ENCODE measurements at regions not wholly inside any gene's neighbourhood (a gene's known extent, or its start where the extent isn't known, plus 50 kb on each side); places are given as distances from the start of the nearest gene placed in this dataset.
"Not testable (repeated sequence)": the region's sequence is repeated elsewhere in the genome, so short reads cannot be mapped to it uniquely, and the experiment has no call there.

DNA sequence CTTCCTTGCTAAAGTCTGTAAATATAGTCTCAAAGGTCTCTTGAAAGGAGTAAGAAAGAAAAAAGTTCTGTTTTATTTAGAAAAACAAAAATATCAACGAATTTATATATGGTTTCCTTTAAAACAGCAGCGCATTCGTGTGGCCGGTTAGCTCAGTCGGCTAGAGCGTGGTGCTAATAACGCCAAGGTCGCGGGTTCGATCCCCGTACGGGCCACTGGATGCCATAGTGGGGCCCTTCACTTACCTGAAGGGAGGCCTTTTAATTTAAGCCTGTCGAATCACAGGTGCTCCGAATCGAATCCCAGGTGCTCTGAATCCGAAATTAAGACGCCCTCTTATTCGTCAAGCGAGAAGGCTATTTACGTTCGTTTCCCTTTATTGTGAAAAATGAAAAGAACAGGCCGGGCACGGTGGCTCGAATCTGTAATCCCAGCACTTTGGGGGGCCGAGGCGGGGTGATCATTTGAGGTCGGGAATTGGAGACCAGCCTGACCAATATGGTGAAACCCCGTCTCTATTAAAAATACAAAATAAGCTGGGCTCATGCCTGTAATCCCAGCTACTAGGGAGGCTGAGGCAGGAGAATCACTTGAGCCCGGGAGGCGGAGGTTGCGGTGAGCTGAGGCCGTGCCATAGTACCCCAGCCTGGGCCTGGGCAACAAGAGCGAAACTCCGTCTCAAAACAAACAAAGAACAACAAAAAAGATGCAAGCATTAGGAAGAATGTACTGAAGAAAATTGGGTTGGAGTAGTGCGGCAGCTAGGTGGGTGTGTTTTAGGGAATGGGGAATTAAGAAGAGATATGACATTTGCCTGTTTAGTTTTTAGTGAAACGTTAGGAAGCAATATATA is 195.8 kb upstream of the ZNF184 start:
- no peak for DNase-seq

DNA sequence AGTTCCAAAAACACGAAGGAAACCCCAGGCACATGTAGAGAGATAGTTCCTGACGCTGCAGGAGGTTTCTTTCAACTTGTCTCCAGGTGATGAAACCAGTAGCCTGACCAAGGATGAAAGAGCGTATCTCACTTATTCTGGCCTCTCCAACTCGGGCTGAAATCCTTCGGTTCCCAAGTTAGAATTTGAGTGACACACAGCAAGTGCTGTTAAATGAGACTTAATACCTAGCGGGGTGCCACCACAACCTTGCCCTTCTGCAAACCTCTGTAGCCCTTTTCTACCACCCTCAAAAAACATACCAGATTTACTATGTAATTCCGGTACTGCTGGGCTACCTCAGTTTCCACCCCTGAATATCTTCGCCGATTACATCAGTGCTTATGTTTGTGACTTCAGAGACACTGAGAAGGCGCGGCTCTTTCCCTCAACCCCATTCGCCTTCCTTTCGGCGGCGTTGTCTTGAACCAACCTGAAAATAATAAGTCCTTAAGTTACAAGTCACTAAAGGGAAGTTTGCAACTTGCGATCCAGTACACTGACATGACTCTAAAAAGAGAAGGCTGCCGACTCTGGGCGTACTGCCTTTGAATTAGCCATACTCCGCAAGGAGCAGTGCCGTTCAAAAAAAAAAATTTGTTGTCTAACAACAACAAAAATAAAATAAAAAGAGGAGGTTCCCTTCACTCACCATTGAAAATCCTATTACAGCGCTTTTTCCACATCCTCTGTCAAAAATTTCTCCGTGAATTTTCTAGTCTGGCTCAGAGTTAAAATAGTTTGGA is 194.9 kb upstream of the ZNF184 start:
- no peak for DNase-seq

DNA sequence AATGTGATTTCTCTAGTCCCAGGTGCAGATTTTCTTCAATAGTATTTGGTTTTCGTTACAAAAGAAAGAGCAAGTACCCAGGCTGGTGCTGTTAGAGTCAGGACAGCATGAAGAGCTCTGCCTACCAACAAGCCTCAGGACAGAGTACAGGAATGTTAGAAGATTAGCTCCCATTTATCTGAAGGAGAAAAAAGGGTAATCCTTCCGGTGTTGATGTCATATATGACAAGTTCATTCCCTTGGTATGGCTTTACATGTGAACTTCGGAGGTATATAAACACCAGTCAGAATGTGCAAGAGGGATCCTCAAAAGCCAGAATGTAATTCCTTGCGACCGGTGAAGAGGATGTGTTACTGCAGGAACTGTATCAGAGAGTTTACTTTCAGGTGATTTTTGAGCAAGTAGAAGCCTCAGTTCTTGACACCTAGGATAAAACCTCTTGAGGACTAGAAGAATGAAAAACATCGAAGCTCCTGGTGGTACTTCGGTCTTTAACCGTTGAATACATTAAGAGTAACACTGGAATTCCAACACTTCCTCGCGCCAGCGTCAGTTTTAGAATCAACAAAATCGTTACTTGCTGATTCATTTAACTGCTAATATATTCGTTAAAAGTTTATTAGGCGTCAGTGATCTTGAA is 194.2 kb upstream of the ZNF184 start:
- no peak for DNase-seq

DNA sequence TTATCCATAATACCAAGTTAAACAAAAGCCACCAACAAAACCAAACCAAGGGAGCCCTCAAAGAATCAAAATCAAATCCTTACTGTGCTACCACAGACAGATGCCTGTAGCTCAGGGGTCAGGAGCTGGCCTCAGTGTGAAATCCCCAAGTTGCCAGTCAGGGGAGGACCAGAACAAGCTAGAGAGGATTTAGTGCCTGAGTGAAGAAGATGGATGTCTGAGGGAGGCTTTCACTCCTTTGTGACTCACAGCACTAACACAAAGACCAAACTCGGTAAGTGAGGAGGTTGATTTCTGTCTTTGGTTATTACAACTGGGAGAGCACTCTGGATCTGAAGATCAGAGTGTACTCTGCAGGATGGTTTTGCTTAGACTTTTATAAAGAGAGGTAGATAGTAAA is 189.9 kb upstream of the ZNF184 start:
- no peak for DNase-seq

DNA sequence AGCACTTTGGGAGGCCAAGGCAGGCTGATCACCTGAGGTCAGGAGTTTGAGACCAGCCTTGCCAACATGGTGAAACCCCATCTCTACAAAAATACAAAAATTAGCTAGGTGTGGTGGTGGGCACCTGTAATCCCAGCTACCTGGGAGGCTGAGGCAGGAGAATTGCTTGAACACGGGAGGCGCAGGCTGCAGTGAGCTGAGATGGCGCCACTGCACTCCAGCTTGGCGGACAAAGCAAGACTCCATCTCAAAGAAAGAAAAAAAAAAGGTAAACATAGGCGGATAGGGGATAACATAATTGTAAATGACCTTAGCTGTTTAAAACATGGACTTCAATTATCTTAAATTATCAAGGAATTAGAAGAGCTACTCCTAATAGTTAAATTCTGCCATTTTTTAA is 189.3 kb upstream of the ZNF184 start:
- not testable (repeated sequence) for DNase-seq

DNA sequence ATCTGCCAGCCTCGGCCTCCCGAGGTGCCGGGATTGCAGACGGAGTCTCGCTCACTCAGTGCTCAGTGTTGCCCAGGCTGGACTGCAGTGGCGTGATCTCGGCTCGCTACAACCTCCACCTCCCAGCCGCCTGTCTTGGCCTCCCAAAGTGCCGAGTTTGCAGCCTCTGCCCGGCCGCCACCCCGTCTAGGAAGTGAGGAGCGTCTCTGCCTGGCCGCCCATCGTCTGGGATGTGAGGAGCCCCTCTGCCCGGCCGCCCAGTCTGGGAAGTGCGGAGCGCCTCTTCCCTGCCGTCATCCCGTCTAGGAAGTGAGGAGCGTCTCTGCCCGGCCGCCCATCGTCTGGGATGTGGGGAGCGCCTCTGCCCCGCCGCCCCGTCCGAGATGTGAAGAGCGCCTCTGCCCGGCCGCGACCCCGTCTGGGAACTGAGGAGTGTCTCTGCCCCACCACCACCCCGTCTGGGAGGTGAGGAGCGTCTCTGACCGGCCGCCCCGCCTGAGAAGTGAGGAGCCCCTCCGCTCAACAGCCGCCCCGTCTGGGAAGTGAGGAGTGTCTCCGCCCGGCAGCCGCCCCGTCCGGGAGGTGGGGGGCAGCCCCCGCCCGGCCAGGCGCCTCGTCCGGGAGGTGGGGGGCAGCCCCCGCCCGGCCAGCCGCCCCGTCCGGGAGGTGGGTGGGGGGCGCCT is 180.4 kb upstream of the ZNF184 start:
- not testable (repeated sequence) for DNase-seq

DNA sequence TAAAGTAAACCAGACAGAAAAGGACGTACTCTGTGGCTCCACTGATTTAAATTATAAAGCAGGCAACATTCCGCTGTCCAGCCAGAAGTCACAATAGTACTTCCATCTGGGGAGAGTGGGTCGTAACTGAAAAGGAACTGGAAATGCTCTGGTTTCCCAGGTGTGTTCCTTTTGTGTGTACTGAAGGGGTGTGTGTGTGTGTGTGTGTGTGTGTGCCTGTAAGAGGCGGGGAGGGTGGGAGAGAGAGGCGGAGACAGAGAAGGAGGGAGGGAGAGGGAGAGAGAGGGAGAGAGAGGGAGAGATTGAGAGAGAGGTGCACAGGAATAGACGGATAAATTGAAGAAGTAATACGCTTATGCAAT is 178.4 kb upstream of the ZNF184 start:
- DNase-seq: no peak

DNA sequence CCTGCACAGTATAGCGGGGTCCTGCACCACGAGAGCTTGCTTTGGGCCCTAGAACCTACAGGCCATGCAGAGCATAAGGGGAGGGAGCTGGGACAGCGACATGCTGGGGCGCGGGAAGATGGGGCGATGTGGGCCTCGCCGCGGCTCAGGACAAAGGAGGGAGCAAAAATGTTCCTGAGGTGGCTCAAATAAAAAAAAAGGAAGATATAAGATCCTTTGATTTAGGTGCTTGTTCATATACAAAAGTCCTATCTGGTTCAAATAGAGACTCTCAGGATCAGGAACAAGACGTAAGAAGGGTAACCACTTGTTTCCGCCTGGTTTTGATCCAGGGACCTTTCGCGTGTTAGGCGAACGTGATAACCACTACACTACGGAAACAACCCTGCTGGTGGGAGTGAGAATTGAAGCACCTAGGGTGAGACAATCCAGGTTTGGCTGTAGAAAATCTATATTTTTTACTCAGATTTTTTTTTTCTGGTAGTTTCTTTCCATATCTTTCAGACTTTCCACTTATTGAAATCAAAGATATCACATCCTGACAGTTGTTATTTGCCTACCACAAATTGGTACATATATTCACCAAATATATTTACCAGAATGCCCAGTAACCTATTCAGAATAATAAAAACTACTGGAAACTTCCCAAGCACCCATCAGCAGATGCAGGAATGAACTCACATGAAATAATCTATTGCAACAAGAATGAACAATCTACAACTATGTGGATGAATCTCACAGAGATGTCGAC is 177.9 kb upstream of the ZNF184 start:
- no peak for DNase-seq

DNA sequence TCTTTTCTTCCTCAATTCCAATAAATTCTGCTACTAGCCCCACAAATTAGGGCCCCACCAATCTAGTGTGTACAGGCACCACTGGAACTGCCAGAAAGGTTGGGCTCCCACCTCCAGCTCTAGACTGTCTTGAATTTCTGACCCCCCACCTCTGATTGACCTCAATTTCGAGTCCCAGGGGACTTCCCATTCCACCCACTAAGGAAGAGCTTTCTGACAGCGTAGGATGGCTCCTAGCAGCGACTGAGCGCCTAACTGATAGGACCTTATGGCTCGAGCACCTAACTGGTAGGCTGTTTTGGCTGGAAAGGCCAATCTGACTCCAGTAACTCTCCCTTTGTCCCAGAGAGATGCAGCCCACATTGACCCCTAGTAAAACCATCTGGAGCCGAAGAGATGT is 171.6 kb upstream of the ZNF184 start:
- DNase-seq: no peak

DNA sequence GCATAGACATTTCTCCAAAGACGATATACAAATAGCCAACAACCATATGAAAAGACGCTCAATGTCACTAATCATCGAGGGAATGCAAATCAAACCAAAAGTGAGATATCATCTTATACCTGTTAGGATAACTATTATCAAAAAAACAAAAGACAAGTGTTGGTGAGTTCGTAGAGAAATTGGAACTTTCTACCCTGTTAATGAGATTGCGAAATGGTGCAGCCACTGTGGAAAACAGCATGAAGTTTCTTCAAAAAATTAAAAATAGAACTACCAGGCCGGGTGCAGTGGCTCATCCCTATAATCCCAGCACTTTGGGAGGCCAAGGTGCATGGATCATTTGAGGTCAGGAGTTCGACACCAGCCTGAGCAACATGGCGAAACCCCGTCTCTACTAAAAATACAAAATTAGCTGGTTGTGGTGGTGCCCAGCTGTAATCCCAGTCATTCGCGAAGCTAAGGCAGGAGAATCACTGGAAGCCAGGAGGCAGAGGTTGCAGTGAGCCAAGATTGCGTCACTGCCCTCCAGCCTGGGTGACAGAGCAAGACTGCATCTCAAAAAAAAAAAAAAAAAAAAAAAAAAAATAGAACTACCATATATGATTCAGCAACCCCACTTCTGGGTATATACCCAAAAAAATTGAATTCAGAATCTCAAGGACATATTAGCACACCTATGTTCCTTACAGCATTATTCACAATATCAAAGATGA is 170.0 kb upstream of the ZNF184 start:
- no peak for DNase-seq

DNA sequence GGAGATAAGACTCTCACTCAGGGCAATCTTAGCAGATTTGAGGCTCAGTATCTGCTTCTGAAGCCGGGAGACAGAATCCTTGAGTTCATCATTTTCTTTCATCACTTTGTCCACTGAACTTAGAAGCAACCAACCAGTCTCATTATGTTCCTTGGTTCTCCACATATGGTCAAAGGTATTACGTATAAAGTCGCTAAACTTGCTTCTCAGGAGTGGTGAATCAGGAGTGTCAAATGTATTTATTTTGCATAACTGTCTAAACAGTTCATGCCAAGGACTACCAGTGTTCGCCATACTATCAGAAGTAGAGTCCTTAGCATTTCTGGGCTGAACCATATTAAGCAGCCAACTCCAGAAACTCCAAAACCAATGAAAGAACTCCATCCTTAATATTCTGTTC is 163.0 kb upstream of the ZNF184 start:
- DNase-seq: not testable (repeated sequence)

DNA sequence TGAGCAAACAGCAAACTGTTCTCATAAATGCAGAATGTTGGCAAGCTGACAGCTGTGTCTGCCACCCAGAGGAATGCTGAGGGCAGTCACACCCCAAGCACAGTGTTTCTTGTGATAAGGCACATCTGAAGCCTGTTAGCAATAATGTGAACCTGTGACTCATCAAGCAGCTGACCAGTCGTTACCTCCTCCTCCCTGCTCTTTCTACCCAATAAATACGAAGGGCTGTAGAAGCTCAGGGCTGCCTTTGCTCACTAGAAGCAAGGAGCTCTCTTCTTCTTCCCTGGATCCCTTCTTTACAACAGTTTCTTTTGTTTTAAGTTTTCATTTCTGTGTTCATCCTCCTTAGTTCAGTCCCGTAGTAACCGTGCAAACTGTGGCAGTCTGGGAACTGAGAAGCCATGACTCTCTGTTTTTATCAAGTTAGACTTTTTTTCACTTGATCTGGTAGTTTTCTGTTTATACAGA is 160.3 kb upstream of the ZNF184 start:
- not testable (repeated sequence) for DNase-seq

DNA sequence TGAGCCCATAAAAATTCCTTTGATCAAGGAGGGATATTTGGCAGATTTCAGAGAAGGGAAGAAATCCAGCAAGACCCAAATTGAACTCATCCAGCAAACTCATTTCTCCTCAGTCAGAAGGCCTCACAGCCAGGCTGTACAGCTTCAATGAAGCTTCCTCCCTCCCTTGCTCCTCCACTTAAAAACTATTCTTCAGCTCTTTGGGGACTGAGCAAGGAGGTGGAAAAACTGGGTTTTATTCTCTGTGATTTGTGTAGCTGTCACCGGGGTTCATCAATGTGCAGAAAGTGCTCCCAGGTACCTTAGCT is 158.7 kb upstream of the ZNF184 start:
- DNase-seq: no peak

DNA sequence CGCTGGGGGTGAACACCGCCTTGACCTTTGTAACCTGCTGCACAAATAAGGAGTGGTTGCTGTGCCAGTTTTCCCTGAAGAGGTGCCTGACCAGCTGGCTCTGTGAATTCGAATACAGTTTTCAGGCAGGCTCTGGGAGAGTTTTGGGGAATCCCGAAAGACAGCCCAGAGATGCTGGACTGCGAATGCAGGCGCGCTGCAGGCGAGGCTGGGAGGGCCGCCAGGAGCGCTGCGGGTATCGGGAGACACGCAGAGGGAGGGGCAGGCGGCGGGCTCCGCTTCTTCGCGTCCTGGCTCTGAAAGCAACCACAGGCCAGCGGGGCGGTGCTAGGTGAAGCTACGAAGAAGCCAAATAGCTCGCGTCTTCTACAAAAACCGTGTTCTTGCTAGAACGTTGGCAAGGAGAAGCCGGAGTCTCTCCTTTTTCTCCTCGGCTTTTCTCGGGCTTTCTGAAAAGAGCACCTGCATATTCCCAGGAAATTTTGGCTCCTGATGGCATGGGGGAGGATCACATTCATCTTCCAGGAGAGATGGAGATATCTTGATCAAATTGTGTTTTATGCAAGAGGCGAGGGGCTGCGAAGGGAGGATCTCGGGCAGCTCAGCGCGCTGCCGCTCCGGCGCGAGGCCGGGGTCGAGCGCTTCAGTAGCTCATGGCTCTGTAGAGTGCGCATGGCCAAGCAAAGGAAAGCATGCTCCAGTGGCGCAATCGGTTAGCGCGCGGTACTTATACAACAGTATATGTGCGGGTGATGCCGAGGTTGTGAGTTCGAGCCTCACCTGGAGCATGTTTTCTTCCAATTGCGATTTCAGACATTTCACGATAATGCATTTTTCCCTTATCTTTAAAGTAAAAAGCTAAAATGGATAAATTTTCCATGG is 158.1 kb upstream of the ZNF184 start:
- no peak for DNase-seq

DNA sequence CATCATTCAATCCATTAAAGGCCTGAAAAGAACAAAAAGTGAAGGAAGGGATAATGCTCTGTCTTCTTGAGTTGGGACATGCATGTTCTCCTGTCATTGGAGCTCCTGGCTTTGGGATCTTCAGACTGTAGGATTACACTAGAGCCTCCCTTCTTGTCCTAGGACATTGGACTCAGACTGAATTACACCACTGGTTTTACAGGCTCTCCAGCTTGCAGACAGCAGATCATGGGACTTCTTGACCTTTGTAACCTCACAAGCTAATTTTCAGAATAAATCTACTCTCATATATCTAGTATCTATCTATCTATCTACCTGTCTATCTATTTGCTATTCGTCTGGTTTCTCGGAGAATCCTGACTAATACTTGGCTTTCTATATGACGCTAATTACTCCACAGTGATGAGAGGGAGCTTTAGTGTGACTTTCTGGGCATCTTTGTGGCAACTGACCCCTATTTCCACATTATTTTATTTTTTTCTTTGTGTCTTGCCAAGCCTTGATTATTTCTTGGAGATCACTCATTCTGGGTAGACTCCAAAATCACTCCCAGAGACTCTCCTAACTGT is 151.9 kb upstream of the ZNF184 start:
- DNase-seq: no peak

DNA sequence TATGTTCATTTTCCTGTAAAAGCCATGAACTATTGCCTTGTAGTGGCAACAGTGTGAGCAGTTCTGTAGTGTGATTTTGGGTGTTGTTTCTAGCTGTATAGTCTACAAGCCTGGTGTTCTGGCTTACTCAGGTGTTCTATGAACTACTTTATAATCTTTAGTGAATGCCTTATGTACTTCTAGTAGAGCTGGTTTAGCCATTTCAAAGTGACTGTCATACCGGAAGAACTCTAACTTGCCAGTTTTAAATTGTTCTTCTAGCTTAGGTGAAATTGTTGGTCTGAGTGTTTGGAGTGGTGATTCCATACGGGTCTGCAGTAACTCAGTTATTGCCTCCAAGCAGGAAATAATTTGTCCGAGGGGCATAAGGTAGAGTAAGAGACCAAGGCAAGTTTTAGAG is 150.2 kb upstream of the ZNF184 start:
- no peak for DNase-seq

DNA sequence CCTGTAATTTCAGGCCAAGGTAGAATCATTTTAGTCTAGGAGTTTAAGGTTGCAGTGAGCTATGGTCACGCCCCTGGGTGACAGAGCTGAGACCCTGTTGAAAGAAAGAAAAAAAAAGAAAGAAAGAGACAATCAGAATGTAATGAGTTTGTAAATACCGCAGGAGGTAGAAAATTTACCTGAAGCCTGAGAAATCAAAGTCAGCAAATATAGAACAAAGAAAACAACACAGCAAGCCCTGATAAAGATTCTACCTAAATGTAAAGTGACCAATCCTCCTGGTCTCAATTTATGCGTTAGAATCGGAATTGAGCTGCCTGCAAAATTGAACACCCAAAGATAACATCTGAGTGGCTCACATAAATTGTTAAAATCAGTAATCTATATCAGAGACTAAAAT is 146.5 kb upstream of the ZNF184 start:
- DNase-seq: no peak

DNA sequence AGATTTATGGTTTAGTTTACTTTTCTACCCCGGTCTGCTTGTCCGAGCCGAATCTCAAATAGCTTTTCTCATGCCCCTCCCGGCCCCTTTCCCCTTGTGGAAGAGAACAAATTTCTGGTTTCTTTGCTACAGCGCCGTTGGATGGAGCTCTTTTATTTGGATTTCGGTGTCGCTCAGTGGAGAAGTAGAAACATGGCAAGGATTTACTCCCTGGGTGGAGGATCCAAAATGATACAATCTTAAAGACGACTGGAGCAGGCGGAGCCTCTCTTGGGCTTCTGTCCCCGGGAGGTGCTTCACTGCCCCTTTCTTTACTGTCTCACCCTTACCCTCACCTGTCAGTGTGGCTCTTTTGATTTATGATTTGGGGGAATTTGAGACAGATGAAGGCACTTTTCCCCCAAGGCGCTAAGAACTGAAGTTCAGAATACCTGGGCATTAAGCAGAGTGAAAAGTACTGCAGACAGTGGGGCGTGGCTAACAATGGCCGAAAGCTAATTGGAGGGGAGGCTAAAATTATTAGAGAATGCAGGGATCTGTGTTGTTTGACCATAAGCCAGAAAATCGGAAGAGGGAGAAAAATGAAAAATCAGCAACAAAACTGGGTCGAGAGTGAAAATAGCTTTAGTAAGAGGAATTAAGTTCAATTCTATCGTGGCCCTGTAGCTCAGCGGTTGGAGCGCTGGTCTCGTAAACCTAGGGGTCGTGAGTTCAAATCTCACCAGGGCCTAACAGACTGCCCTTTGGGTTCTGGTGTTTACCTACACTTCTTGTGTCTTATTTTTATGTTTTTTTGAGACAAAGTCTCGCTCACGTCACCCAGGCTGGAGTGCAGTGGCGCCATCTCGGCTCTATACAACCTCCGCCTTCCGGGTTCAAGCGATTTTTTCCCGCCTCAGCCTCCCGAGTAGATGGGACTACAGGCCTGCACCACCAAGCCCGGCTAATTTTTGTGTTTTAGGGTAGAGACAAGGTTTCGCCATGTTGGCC is 145.1 kb upstream of the ZNF184 start:
- DNase-seq: no peak

DNA sequence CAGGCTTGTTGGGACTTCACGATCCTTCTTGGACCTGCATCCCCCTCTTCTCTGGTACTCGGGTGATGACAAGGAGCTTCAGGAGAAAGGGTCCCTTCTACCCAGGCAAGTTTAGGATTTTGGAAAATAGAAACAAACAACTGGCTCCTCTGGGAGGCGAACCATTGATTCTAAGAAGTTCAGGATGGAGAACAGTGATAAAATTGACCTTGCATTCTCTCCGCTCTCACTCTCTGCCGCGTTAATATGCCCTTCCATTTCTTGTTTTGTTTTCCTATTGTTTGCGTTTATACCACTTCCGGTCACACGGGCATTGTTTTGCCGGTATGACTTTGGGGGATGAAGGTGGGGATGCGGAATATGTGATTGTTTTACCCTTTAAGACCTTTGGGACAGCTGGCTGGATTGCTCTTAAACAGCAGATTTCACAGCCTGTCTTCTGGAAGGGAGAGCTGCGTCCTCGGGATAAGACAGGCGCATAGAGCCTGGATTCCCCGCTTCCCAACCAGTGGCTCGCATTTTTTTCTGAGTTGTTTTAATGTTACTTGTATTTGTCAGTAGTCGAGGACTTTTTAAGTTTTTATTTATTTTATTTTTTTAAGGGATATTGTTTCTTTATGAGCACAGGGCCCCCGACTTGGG is 144.3 kb upstream of the ZNF184 start:
- no peak for DNase-seq
